ENCODE measurements at regions not wholly inside any gene's neighbourhood (a gene's known extent, or its start where the extent isn't known, plus 50 kb on each side); places are given as distances from the start of the nearest gene placed in this dataset.

GRCh38 chr6:4371207-4371921 lies 236.0 kb upstream of the ECI2 start:
- no peak overlapping the region for H3K4me3 ChIP-seq (ENCODE audit: low read length)
- no peak for DNase-seq (ENCODE audit: low read depth)
- no peak for TF ChIP-seq CTCF (IDR thresholded peaks at IDR 0.05; ENCODE audit: insufficient read depth, low read depth, low read length, missing control alignments)

DNA sequence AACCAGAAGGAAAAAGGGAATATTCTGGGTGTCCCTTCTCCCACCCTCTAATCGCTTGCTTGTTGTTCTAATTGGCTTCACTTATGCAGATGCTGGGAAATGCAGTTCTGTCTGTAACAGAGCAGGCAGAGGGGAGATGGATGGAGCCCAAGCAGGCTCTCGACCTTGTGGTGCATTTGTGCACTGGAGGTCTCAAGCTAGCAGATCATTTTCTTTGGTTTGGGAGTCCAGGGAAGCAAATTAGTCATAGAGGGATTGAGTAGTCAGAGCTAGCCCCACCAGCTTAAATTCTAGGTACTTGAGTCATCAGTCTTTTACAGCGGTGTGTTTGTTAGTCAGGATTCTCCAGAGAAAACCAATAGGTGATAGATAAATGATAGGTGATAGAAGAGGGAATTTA lies 234.7 kb upstream of the ECI2 start:
- peak; percentile 90 for DNase-seq (ENCODE audit: low read depth)
- TF ChIP-seq CTCF (IDR thresholded peaks at IDR 0.05; ENCODE audit: insufficient read depth, low read depth, low read length, missing control alignments), result no peak
- H3K4me3 ChIP-seq (ENCODE audit: low read length), result no peak overlapping the region

DNA sequence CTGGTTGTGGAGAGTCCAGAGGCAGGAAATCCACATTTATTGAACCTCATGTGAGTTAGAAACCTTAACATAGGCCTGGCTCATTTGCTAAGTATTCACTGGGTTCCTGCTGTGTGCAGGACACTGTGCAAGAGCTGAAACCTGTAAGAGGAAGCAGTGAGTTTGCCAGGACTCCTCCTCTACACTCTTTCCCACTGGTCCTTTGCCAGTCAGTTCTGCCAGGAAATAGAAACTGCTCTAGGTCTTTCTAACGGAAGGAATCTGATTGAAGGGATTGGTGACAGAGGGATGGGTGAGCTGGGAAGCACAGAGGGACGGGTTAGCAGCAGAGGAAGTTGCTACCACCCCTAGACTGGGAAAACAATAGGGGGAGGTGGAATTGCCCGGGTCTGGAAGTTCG lies 234.2 kb upstream of the ECI2 start:
- no peak overlapping the region for H3K4me3 ChIP-seq (ENCODE audit: low read length)
- no peak for TF ChIP-seq CTCF (IDR thresholded peaks at IDR 0.05; ENCODE audit: insufficient read depth, low read depth, low read length, missing control alignments)
- DNase-seq (ENCODE audit: low read depth), result peak; percentile 46

DNA sequence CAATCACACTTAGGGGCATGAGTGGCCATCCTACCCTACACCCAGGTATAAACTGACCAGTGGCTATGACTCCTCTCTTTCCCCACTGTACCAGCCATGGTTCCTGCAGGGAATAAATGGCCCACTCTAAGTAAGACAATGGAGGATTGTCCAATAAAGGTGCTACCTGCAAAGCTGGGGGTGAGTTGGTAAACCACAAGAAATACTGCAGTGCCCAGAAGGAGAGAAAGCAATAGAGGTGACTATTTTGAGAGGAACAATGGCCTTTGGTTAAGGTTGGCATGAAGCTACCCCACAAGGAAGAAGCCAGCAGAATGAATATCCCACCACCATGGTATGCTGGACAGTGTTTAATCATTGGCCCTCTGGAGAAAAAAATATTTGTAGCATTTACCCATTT lies 233.3 kb upstream of the ECI2 start:
- no peak for DNase-seq (ENCODE audit: low read depth)
- TF ChIP-seq CTCF (IDR thresholded peaks at IDR 0.05; ENCODE audit: insufficient read depth, low read depth, low read length, missing control alignments), result no peak
- H3K4me3 ChIP-seq (ENCODE audit: low read length), result no peak overlapping the region

DNA sequence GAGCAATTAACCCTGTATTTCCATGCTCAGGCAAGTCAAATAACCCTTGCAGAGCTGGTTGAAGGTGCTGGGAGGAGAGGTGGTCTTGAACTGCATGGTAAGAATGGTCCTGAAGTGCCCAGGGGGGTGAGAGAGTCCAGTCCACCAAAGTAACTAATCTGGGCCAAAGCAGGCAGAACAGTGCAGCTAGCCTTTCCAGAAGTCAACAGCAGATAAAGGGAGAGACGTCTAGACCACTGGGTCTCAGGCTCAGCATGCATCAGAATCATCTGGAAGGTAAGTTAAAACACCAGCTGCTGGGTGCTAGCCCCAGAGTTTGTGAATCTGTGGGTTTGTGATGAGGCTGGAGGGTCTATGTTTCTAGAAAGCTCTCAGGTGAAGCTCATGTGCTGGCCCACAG lies 232.3 kb upstream of the ECI2 start:
- H3K4me3 ChIP-seq (ENCODE audit: low read length), result no peak overlapping the region
- TF ChIP-seq CTCF (IDR thresholded peaks at IDR 0.05; ENCODE audit: insufficient read depth, low read depth, low read length, missing control alignments), result no peak
- DNase-seq (ENCODE audit: low read depth), result no peak

GRCh38 chr6:4366635-4367395 lies 231.4 kb upstream of the ECI2 start:
- TF ChIP-seq CTCF (IDR thresholded peaks at IDR 0.05; ENCODE audit: insufficient read depth, low read depth, low read length, missing control alignments), result no peak
- no peak overlapping the region for H3K4me3 ChIP-seq (ENCODE audit: low read length)
- DNase-seq (ENCODE audit: low read depth), result no peak

Measured in epithelial cell of esophagus (primary cell).